Mesodermal cell (in vitro differentiated cells): ENCODE measurements at regions not wholly inside any gene's neighbourhood (a gene's known extent, or its start where the extent isn't known, plus 50 kb on each side); places are given as distances from the start of the nearest gene placed in this dataset.

ENCODE experiments used
- H3K27ac ChIP-seq: 2 replicates; pipeline ENCODE4 v1.7.0; 2013; ENCODE audit warnings: mild to moderate bottlenecking, low read depth, low read length, moderate library complexity; ENCODE audit not compliant: severe bottlenecking
- H3K36me3 ChIP-seq: 2 replicates; pipeline ENCODE4 v1.7.1; 2013; ENCODE audit warnings: mild to moderate bottlenecking, low read length, moderate library complexity; ENCODE audit not compliant: control insufficient read depth, insufficient read depth
- H3K4me1 ChIP-seq: one replicate; pipeline ENCODE4 v1.7.1; 2013; ENCODE audit warnings: mild to moderate bottlenecking, low read length; ENCODE audit not compliant: insufficient read depth, control insufficient read depth, poor library complexity, severe bottlenecking
- H3K4me3 ChIP-seq: 2 replicates; pipeline ENCODE4 v1.7.0; 2013; ENCODE audit warnings: low read length, control low read depth, mild to moderate bottlenecking; ENCODE audit not compliant: insufficient read depth, poor library complexity, severe bottlenecking; ENCODE audit errors: extremely low read depth
- H3K9me3 ChIP-seq: 2 replicates; pipeline ENCODE4 v1.7.1; 2013; ENCODE audit warnings: mild to moderate bottlenecking, low read length, moderate library complexity; ENCODE audit not compliant: control insufficient read depth
- WGBS, 2 experiments: methylation state at CpG; one replicate each; pipeline ENCODE4 v1.1.5; 2013; ENCODE audit warnings: missing lambda C conversion rate in 2 of 2; ENCODE audit not compliant: insufficient coverage in 2 of 2; 5-methylcytosine and 5-hydroxymethylcytosine counted together

DNA sequence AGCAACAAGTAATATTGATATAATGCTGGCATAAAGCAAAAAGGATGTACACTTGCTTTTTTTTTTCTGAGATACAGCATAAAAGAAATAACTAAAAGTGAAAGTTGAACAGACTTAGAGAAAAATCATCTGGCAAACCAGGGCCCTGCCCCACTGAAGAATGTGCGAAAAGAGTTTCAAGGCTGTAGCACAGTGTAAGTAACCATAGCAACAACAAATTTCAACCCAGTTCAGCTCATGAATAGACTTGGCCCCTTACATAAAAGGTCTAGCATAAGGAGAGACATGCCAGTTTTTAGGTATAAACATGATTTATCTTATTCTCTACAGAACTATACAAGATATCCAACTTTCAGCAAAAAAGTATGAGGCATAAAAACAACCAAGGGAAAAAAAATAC is 113.7 kb upstream of the GYPC start:
- H3K9me3 ChIP-seq, result peaks cover 9% of the 10 kb centered on the region
- H3K36me3 ChIP-seq, result no peaks in the 10 kb centered on the region
- no peaks in the 10 kb centered on the region for H3K4me1 ChIP-seq
- H3K4me3 ChIP-seq, result no peak overlapping the region
- no peak overlapping the region for H3K27ac ChIP-seq
- WGBS, 2 experiments, result 100% methylated on average over 1 of the region's 1 CpG; no CpG with 5 or more reads in 1 of the 2 experiments

DNA sequence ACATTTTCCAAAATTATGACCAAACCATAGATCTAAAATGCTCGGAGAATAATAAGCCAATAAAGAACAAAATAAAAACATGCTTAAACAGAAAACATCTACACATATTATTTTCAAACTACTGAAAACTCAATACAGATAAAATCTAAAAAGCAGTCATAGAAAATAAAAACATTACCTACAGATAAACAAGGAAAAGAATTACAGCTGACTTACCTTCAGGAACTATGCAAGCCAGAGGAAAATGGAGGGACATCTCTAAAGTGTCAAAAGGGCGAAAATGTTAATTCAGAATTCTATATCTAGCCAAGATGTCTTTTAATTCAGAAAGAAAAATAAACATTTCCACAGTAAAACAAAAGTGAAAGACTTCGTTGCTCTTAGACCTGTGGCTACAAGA is 112.9 kb upstream of the GYPC start:
- no CpG with 5 or more reads among the region's 3 CpGs for WGBS, 2 experiments
- no peak overlapping the region for H3K4me3 ChIP-seq
- no peaks in the 10 kb centered on the region for H3K4me1 ChIP-seq
- no peaks in the 10 kb centered on the region for H3K36me3 ChIP-seq
- peaks cover 9% of the 10 kb centered on the region for H3K9me3 ChIP-seq
- no peak overlapping the region for H3K27ac ChIP-seq

DNA sequence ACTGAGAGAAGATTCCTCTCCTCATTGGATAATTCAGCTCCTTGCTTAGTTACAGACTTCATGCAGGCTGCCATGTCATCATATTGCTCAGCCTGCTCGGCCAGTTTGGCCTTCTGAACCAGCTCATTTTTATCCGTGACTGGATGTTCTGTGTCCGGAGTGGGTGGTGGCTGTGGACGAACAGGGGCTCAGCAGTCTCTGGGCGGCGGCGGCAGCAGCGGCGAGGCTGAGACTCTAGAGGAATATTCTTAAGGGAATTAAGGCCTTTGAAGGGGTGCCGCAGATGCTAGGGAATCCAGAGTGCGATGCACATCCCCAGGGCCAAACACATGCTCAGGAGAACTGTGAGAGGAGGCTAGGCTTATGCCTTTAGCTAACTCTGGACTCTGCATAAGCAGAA is 97.9 kb upstream of the GYPC start:
- no peak overlapping the region for H3K27ac ChIP-seq
- H3K4me3 ChIP-seq, result no peak overlapping the region
- H3K4me1 ChIP-seq, result no peaks in the 10 kb centered on the region
- WGBS, 2 experiments, result 95% methylated on average over 11 of the region's 11 CpGs
- no peaks in the 10 kb centered on the region for H3K36me3 ChIP-seq
- no peaks in the 10 kb centered on the region for H3K9me3 ChIP-seq

GRCh38 chr2:126568734-126569133 is 87.2 kb upstream of the GYPC start:
- H3K27ac ChIP-seq, result no peak overlapping the region
- H3K9me3 ChIP-seq, result no peaks in the 10 kb centered on the region
- H3K36me3 ChIP-seq, result no peaks in the 10 kb centered on the region
- H3K4me1 ChIP-seq, result no peaks in the 10 kb centered on the region
- no peak overlapping the region for H3K4me3 ChIP-seq

DNA sequence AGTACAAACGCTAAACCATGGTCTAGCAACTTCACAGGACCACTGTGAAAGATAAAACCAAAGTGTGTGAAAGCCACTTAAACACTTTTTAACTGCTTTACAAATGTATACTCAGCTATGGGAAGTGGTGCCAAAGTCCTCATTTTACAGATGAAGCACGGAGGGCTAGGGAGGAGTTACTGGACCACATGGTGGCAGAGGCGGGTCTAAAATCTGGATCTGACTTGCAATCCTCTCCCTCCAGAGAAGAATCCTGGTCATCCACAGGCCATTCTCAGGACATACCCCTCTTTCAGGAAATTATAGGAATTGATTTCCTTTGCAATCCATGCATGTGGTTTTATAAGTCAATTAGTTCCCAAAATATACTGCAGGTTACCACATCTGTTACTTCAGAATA is 84.6 kb upstream of the GYPC start:
- Histone ChIP-seq H3K9me3 (no peaks in the 10 kb centered on the region), H3K36me3 (no peaks in the 10 kb centered on the region), H3K4me1 (no peaks in the 10 kb centered on the region), H3K4me3 (no peak overlapping the region), H3K27ac (no peak overlapping the region)
- WGBS, 2 experiments, result 40 to 75% methylated on average over 1 to 2 of the region's 3 CpGs

GRCh38 chr2:126575631-126576030 is 80.3 kb upstream of the GYPC start:
- no peak overlapping the region for H3K4me3 ChIP-seq
- H3K27ac ChIP-seq, result no peak overlapping the region
- H3K4me1 ChIP-seq, result no peaks in the 10 kb centered on the region
- no peaks in the 10 kb centered on the region for H3K36me3 ChIP-seq
- WGBS, 2 experiments, result no CpG with 5 or more reads among the region's 1 CpG
- H3K9me3 ChIP-seq, result no peaks in the 10 kb centered on the region

DNA sequence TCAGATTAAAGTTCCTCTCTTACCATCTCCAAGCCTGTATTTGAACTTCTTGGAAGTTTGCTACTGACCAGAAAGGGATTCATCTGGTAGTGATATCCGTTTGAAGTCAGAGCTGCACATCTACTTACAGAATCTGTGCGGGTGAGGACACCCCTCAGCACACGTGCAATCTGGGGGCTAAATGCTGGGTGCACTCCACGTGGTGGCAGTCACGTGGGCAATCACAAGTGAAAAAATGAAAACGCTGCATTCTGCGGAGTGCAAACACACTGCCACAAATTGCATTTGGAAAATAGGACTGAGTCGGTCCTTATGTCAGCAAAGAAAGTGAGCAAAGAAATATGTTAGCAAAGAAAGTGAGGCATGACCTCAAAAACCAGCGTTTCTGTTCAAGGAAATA is 76.1 kb upstream of the GYPC start:
- Histone ChIP-seq H3K27ac (no peak overlapping the region), H3K4me3 (no peak overlapping the region), H3K9me3 (no peaks in the 10 kb centered on the region), H3K4me1 (no peaks in the 10 kb centered on the region), H3K36me3 (no peaks in the 10 kb centered on the region)
- WGBS, 2 experiments, result 89 to 91% methylated on average over 7 to 8 of the region's 9 CpGs

GRCh38 chr2:126586317-126586716 is 69.6 kb upstream of the GYPC start:
- Histone ChIP-seq H3K36me3 (no peaks in the 10 kb centered on the region), H3K27ac (no peak overlapping the region), H3K4me3 (no peak overlapping the region), H3K9me3 (no peaks in the 10 kb centered on the region), H3K4me1 (no peaks in the 10 kb centered on the region)
- 77 to 86% methylated on average over 6 to 7 of the region's 8 CpGs for WGBS, 2 experiments

DNA sequence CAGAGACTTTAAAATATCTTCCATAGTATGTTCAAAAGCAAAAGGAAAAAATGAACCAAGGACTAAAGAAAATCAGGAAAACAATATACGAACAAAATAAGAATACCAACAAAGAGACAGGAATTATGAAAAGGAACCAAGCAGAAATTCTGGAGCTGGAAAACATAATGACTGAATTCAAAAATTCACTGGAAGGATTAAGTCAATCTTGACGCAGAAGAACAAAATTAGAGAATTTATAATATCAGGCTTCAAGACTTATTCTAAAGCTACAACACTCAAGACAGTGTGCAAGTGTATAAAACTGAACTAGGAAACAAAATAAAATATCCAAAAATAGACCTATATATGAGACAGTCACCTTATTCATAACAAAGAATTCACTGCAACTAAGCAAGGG is 56.9 kb upstream of the GYPC start:
- no peaks in the 10 kb centered on the region for H3K36me3 ChIP-seq
- H3K4me1 ChIP-seq, result no peaks in the 10 kb centered on the region
- no CpG with 5 or more reads among the region's 2 CpGs for WGBS, 2 experiments

DNA sequence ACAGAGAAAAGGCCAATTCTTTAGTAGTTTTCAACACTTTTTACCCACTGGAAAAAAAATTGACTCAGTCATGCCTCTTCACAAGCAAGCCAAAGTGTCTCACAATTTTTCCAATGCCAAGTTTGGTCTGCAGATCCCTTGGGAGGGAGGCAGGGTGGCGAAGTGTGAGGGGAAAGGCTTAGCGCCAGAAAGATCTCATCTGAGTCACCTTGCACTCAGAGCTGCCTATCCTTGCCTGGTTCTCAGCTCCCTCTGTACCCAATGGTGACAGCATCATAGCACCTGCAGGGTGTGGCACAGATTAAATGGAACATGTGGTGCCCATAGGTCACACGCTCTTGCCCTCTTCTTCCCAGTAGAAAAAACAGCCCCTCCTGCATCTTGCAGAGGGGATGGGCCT is 55.2 kb upstream of the GYPC start:
- Histone ChIP-seq H3K27ac (no peak overlapping the region), H3K9me3 (peaks cover 4% of the 10 kb centered on the region), H3K4me1 (no peaks in the 10 kb centered on the region), H3K36me3 (no peaks in the 10 kb centered on the region), H3K4me3 (no peak overlapping the region)
- 93 to 100% methylated on average over 2 to 3 of the region's 3 CpGs for WGBS, 2 experiments

More for the DNA sequence above, 56.9 kb upstream of the GYPC start:
- H3K27ac ChIP-seq, result no peak overlapping the region
- no peaks in the 10 kb centered on the region for H3K9me3 ChIP-seq
- no peak overlapping the region for H3K4me3 ChIP-seq

- 79 to 80% methylated on average over 2 of the region's 2 CpGs for WGBS, 2 experiments
Observed at GRCh38 chr2:126602334-126602733, 53.6 kb upstream of the GYPC start.

More at GRCh38 chr2:126602334-126602733, 53.6 kb upstream of the GYPC start:
- no peaks in the 10 kb centered on the region for H3K36me3 ChIP-seq
- H3K9me3 ChIP-seq, result peaks cover 11% of the 10 kb centered on the region
- H3K4me3 ChIP-seq, result no peak overlapping the region
- H3K4me1 ChIP-seq, result no peaks in the 10 kb centered on the region
- H3K27ac ChIP-seq, result no peak overlapping the region
